Endodermal cell (in vitro differentiated cells): ENCODE measurements at regions not wholly inside any gene's neighbourhood (a gene's known extent, or its start where the extent isn't known, plus 50 kb on each side); places are given as distances from the start of the nearest gene placed in this dataset.

Experiments used
- DNase-seq: peaks from one replicate; pipeline ENCODE4 v3.0.0-alpha.2; 2017
- H3K27ac ChIP-seq: 2 replicates; pipeline ENCODE4 v1.5.1; 2013; ENCODE audit warnings: mild to moderate bottlenecking, low read depth, low read length, moderate library complexity
- H3K27me3 ChIP-seq: 2 replicates; pipeline ENCODE4 v1.6.1; 2013; ENCODE audit warnings: mild to moderate bottlenecking, low read length, moderate library complexity; ENCODE audit not compliant: insufficient read depth, control insufficient read depth, poor library complexity, severe bottlenecking
- H3K36me3 ChIP-seq: 2 replicates; pipeline ENCODE4 v1.7.0; 2013; ENCODE audit warnings: mild to moderate bottlenecking, low read length, moderate library complexity; ENCODE audit not compliant: control insufficient read depth, insufficient read depth
- H3K4me1 ChIP-seq: one replicate; pipeline ENCODE4 v1.7.0; 2013; ENCODE audit warnings: low read length; ENCODE audit not compliant: control insufficient read depth, insufficient read depth
- H3K4me3 ChIP-seq: 2 replicates; pipeline ENCODE4 v1.5.1; 2013; ENCODE audit warnings: mild to moderate bottlenecking, low read length, moderate library complexity
- H3K9ac ChIP-seq: 2 replicates; pipeline ENCODE4 v1.6.1; 2013; ENCODE audit warnings: mild to moderate bottlenecking, low read length, moderate library complexity; ENCODE audit not compliant: poor library complexity, severe bottlenecking; ENCODE audit errors: extremely low read depth
- H3K9me3 ChIP-seq: 2 replicates; pipeline ENCODE4 v1.6.1; 2013; ENCODE audit warnings: mild to moderate bottlenecking, low read length, moderate library complexity; ENCODE audit not compliant: control insufficient read depth
- H3K27ac Mint-ChIP-seq: 2 replicates; pipeline ENCODE4 v1.8.0; 2020; ENCODE audit warnings: mixed read lengths
- H3K27me3 Mint-ChIP-seq: 2 replicates; pipeline ENCODE4 v1.8.0; 2021; ENCODE audit warnings: mild to moderate bottlenecking, mixed read lengths; ENCODE audit not compliant: insufficient read depth
- H3K36me3 Mint-ChIP-seq: 2 replicates; pipeline ENCODE4 v1.8.0; 2020; ENCODE audit warnings: low read depth, mixed read lengths
- H3K4me1 Mint-ChIP-seq: 2 replicates; pipeline ENCODE4 v1.8.0; 2020; ENCODE audit warnings: mixed read lengths
- H3K4me3 Mint-ChIP-seq: 2 replicates; pipeline ENCODE4 v1.8.0; 2020; ENCODE audit warnings: mild to moderate bottlenecking, moderate library complexity, mixed read lengths
- H3K9me3 Mint-ChIP-seq: 2 replicates; pipeline ENCODE4 v1.8.0; 2020; ENCODE audit warnings: mild to moderate bottlenecking, mixed read lengths
- CTCF ChIP-seq: fragments of 200-600 bp; sonication (generic); conservative IDR thresholded peaks from 2 replicates; pipeline ENCODE4 v1.5.0; 2021; ENCODE audit warnings: antibody characterized with exemption, mild to moderate bottlenecking
- WGBS, 2 experiments: methylation state at CpG; one replicate each; pipeline versions ENCODE4 v1.1.5 to v1.1.7; 2013; ENCODE audit warnings: missing lambda C conversion rate in 2 of 2, mixed read lengths in 1 of 2; ENCODE audit not compliant: insufficient coverage in 1 of 2, insufficient read length in 1 of 2; 5-methylcytosine and 5-hydroxymethylcytosine counted together

GRCh38 chr12:20270557-20270956, 97.8 kb upstream of the PDE3A start:
- H3K9ac ChIP-seq: no peak overlapping the region
- no peak overlapping the region for H3K4me3 ChIP-seq
- no peaks in the 10 kb centered on the region for H3K36me3 ChIP-seq
- no peak overlapping the region for H3K27ac Mint-ChIP-seq
- H3K4me1 Mint-ChIP-seq: no peaks in the 10 kb centered on the region
- no peaks in the 10 kb centered on the region for H3K9me3 ChIP-seq
- 92 to 100% methylated on average over 2 to 5 of the region's 5 CpGs for WGBS, 2 experiments
- no peaks in the 10 kb centered on the region for H3K9me3 Mint-ChIP-seq
- no peak overlapping the region for H3K4me3 Mint-ChIP-seq
- TF ChIP-seq CTCF: no peak
- H3K36me3 Mint-ChIP-seq: no peaks in the 10 kb centered on the region
- H3K4me1 ChIP-seq: no peaks in the 10 kb centered on the region
- no peak overlapping the region for H3K27ac ChIP-seq
- H3K27me3 Mint-ChIP-seq: no peaks in the 10 kb centered on the region
- H3K27me3 ChIP-seq: no peaks in the 10 kb centered on the region
- DNase-seq: no peak

GRCh38 chr12:20272161-20272560, 96.2 kb upstream of the PDE3A start:
- Mint-ChIP-seq H3K9me3 (no peaks in the 10 kb centered on the region), H3K27me3 (no peaks in the 10 kb centered on the region), H3K4me1 (no peaks in the 10 kb centered on the region), H3K4me3 (no peak overlapping the region), H3K27ac (no peak overlapping the region), H3K36me3 (no peaks in the 10 kb centered on the region)
- H3K27me3 ChIP-seq: no peaks in the 10 kb centered on the region
- WGBS, 2 experiments: 80 to 100% methylated on average over 1 of the region's 1 CpG
- H3K4me1 ChIP-seq: no peaks in the 10 kb centered on the region
- no peak for TF ChIP-seq CTCF
- H3K9me3 ChIP-seq: no peaks in the 10 kb centered on the region
- H3K4me3 ChIP-seq: no peak overlapping the region
- H3K27ac ChIP-seq: no peak overlapping the region
- no peak for DNase-seq
- no peaks in the 10 kb centered on the region for H3K36me3 ChIP-seq
- H3K9ac ChIP-seq: no peak overlapping the region

DNA sequence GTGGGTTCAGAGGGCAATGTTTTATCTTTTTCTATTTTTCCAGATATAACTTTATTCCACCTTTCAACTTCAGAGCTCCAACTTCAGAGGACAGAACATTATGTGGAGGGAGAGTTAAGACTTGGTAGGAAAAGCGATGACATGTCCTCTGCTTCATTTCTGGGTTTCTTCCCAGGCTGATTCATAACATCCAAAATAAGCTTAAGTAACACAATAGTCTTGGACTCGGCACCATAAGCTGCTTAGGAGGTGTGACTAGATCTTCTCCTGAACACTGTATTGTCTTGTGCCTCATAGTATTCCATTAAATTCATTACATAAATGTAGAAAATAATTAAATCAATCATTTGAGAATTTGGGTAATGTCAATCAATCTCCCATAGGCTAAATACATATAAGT, 95.5 kb upstream of the PDE3A start:
- TF ChIP-seq CTCF: no peak
- H3K4me1 Mint-ChIP-seq: no peaks in the 10 kb centered on the region
- WGBS, 2 experiments: 88% methylated on average over 2 of the region's 2 CpGs; no CpG with 5 or more reads in 1 of the 2 experiments

More for the DNA sequence above, 95.5 kb upstream of the PDE3A start:
- Mint-ChIP-seq H3K9me3 (no peaks in the 10 kb centered on the region), H3K27me3 (no peaks in the 10 kb centered on the region), H3K36me3 (no peaks in the 10 kb centered on the region), H3K27ac (no peak overlapping the region), H3K4me3 (no peak overlapping the region)
- no peak overlapping the region for H3K9ac ChIP-seq
- no peaks in the 10 kb centered on the region for H3K36me3 ChIP-seq
- H3K4me3 ChIP-seq: no peak overlapping the region
- no peaks in the 10 kb centered on the region for H3K27me3 ChIP-seq
- H3K4me1 ChIP-seq: no peaks in the 10 kb centered on the region
- no peak for DNase-seq
- H3K27ac ChIP-seq: no peak overlapping the region
- no peaks in the 10 kb centered on the region for H3K9me3 ChIP-seq
